GM12865 (cell line): ENCODE measurements at regions not wholly inside any gene's neighbourhood (a gene's known extent, or its start where the extent isn't known, plus 50 kb on each side); places are given as distances from the start of the nearest gene placed in this dataset.

Source experiments
- DNase-seq: peaks from one replicate; pipeline ENCODE4 v3.0.0; 2010; ENCODE audit warnings: low read depth
- H3K4me3 ChIP-seq: 2 replicates; pipeline ENCODE4 v1.5.1; 2011; ENCODE audit warnings: mild to moderate bottlenecking, low read depth, low read length, control low read depth
- CTCF ChIP-seq: IDR thresholded peaks from 2 replicates; pipeline ENCODE4 v1.5.1; 2011; ENCODE audit warnings: low read length, control low read depth, low read depth, inconsistent platforms; ENCODE audit not compliant: insufficient read depth; ENCODE audit errors: missing control alignments

- H3K4me3 ChIP-seq, result no peak overlapping the region
- no peak for TF ChIP-seq CTCF
- DNase-seq, result no peak
Measured at GRCh38 chr6:11633741-11634509, 96.4 kb downstream of the TMEM170B start.

GRCh38 chr6:11634948-11635347 lies 97.4 kb downstream of the TMEM170B start:
- TF ChIP-seq CTCF, result no peak

GRCh38 chr6:11636121-11636520 lies 98.6 kb downstream of the TMEM170B start:
- no peak overlapping the region for H3K4me3 ChIP-seq
- TF ChIP-seq CTCF, result no peak
- DNase-seq, result no peak

More at GRCh38 chr6:11634948-11635347, 97.4 kb downstream of the TMEM170B start:
- H3K4me3 ChIP-seq, result no peak overlapping the region
- DNase-seq, result no peak

GRCh38 chr6:11637266-11637665 lies 99.7 kb downstream of the TMEM170B start:
- TF ChIP-seq CTCF, result no peak
- no peak for DNase-seq
- no peak overlapping the region for H3K4me3 ChIP-seq

- no peak overlapping the region for H3K4me3 ChIP-seq
- no peak for TF ChIP-seq CTCF
- DNase-seq, result no peak
Measured at GRCh38 chr6:11639376-11640235, 102.1 kb downstream of the TMEM170B start.

- no peak for DNase-seq
- TF ChIP-seq CTCF, result no peak
- no peak overlapping the region for H3K4me3 ChIP-seq
Measured at GRCh38 chr6:11640486-11640885, 102.9 kb downstream of the TMEM170B start.
